H1 (cell line): ENCODE measurements at regions not wholly inside any gene's neighbourhood (a gene's known extent, or its start where the extent isn't known, plus 50 kb on each side); places are given as distances from the start of the nearest gene placed in this dataset.

Source experiments
- CTCF ChIP-seq, 3 experiments: IDR thresholded peaks; 1 replicate in 2 of 3; 2 replicates in 1 of 3; pipeline versions ENCODE4 v1.5.1 to v1.6.1; 2011; ENCODE audit warnings: low read length in 3 of 3, mild to moderate bottlenecking in 3 of 3, inconsistent platforms in 2 of 3, low read depth in 1 of 3, moderate library complexity in 1 of 3; ENCODE audit not compliant: insufficient read depth in 1 of 3; ENCODE audit errors: control extremely low read depth in 1 of 3
- EGR1 ChIP-seq: IDR thresholded peaks from 2 replicates; pipeline ENCODE4 v1.6.1; 2011; ENCODE audit warnings: low read depth, low read length, borderline replicate concordance
- SUZ12 ChIP-seq: fragments of 200-600 bp; sonication (generic); IDR thresholded peaks from 2 replicates; pipeline ENCODE4 v1.6.1; 2012; ENCODE audit warnings: mild to moderate bottlenecking, inconsistent platforms, low read length, moderate library complexity, mixed read lengths
- TEAD4 ChIP-seq: IDR thresholded peaks from 2 replicates; pipeline ENCODE4 v1.6.1; 2012; ENCODE audit warnings: low read depth, low read length, inconsistent platforms, mixed read lengths
- TF ChIP-seq, protein P1 (sequence below): fragments of 300-600 bp; sonication (generic); IDR thresholded peaks from 2 replicates; pipeline ENCODE4 v1.7.1; 2012; ENCODE audit warnings: low read length, moderate library complexity, mild to moderate bottlenecking, inconsistent platforms; ENCODE audit not compliant: insufficient replicate concordance

GRCh38 chrX:126237524-126237923 is 71.4 kb upstream of the DCAF12L2 start (continued):
- TF ChIP-seq, protein P1, sequence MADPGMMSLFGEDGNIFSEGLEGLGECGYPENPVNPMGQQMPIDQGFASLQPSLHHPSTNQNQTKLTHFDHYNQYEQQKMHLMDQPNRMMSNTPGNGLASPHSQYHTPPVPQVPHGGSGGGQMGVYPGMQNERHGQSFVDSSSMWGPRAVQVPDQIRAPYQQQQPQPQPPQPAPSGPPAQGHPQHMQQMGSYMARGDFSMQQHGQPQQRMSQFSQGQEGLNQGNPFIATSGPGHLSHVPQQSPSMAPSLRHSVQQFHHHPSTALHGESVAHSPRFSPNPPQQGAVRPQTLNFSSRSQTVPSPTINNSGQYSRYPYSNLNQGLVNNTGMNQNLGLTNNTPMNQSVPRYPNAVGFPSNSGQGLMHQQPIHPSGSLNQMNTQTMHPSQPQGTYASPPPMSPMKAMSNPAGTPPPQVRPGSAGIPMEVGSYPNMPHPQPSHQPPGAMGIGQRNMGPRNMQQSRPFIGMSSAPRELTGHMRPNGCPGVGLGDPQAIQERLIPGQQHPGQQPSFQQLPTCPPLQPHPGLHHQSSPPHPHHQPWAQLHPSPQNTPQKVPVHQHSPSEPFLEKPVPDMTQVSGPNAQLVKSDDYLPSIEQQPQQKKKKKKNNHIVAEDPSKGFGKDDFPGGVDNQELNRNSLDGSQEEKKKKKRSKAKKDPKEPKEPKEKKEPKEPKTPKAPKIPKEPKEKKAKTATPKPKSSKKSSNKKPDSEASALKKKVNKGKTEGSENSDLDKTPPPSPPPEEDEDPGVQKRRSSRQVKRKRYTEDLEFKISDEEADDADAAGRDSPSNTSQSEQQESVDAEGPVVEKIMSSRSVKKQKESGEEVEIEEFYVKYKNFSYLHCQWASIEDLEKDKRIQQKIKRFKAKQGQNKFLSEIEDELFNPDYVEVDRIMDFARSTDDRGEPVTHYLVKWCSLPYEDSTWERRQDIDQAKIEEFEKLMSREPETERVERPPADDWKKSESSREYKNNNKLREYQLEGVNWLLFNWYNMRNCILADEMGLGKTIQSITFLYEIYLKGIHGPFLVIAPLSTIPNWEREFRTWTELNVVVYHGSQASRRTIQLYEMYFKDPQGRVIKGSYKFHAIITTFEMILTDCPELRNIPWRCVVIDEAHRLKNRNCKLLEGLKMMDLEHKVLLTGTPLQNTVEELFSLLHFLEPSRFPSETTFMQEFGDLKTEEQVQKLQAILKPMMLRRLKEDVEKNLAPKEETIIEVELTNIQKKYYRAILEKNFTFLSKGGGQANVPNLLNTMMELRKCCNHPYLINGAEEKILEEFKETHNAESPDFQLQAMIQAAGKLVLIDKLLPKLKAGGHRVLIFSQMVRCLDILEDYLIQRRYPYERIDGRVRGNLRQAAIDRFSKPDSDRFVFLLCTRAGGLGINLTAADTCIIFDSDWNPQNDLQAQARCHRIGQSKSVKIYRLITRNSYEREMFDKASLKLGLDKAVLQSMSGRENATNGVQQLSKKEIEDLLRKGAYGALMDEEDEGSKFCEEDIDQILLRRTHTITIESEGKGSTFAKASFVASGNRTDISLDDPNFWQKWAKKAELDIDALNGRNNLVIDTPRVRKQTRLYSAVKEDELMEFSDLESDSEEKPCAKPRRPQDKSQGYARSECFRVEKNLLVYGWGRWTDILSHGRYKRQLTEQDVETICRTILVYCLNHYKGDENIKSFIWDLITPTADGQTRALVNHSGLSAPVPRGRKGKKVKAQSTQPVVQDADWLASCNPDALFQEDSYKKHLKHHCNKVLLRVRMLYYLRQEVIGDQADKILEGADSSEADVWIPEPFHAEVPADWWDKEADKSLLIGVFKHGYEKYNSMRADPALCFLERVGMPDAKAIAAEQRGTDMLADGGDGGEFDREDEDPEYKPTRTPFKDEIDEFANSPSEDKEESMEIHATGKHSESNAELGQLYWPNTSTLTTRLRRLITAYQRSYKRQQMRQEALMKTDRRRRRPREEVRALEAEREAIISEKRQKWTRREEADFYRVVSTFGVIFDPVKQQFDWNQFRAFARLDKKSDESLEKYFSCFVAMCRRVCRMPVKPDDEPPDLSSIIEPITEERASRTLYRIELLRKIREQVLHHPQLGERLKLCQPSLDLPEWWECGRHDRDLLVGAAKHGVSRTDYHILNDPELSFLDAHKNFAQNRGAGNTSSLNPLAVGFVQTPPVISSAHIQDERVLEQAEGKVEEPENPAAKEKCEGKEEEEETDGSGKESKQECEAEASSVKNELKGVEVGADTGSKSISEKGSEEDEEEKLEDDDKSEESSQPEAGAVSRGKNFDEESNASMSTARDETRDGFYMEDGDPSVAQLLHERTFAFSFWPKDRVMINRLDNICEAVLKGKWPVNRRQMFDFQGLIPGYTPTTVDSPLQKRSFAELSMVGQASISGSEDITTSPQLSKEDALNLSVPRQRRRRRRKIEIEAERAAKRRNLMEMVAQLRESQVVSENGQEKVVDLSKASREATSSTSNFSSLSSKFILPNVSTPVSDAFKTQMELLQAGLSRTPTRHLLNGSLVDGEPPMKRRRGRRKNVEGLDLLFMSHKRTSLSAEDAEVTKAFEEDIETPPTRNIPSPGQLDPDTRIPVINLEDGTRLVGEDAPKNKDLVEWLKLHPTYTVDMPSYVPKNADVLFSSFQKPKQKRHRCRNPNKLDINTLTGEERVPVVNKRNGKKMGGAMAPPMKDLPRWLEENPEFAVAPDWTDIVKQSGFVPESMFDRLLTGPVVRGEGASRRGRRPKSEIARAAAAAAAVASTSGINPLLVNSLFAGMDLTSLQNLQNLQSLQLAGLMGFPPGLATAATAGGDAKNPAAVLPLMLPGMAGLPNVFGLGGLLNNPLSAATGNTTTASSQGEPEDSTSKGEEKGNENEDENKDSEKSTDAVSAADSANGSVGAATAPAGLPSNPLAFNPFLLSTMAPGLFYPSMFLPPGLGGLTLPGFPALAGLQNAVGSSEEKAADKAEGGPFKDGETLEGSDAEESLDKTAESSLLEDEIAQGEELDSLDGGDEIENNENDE, result no peak
- TF ChIP-seq TEAD4 (no peak), CTCF (IDR thresholded peaks at IDR 0.05; ENCODE audit: control extremely low read depth in 1 of 3, insufficient read depth in 1 of 3, low read depth in 1 of 3, low read length in 3 of 3) (no peak), EGR1 (no peak), SUZ12 (no peak)
